ENCODE measurements at regions not wholly inside any gene's neighbourhood (a gene's known extent, or its start where the extent isn't known, plus 50 kb on each side); places are given as distances from the start of the nearest gene placed in this dataset.

DNA sequence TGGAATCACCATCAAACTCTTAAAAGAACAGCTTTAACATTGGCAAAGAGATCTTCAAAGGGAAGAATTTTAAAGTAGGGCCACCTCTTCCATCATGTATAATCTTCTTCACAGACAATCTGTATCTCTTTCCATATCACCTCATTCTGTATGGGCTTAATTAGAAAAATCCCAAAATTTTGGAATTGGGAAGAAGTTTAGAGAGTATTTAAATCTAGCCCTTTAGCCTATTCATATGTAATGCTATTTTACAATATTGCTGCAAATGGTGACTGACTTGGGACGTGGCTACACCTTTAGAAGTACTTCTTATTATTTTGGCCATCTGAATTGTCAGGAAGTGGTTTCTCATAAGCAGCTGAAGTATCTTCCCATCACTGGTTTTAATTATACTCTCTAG lies 474.3 kb downstream of the RFPL4B start:
- TF ChIP-seq, protein P1, sequence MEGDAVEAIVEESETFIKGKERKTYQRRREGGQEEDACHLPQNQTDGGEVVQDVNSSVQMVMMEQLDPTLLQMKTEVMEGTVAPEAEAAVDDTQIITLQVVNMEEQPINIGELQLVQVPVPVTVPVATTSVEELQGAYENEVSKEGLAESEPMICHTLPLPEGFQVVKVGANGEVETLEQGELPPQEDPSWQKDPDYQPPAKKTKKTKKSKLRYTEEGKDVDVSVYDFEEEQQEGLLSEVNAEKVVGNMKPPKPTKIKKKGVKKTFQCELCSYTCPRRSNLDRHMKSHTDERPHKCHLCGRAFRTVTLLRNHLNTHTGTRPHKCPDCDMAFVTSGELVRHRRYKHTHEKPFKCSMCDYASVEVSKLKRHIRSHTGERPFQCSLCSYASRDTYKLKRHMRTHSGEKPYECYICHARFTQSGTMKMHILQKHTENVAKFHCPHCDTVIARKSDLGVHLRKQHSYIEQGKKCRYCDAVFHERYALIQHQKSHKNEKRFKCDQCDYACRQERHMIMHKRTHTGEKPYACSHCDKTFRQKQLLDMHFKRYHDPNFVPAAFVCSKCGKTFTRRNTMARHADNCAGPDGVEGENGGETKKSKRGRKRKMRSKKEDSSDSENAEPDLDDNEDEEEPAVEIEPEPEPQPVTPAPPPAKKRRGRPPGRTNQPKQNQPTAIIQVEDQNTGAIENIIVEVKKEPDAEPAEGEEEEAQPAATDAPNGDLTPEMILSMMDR (conservative IDR thresholded peaks at IDR 0.05), result no peak
- TF ChIP-seq ZFX (IDR thresholded peaks at IDR 0.05), result no peak

Data from C4-2B (cell line).